Ascending aorta (tissue), 2 donors: ENCODE measurements at regions not wholly inside any gene's neighbourhood (a gene's known extent, or its start where the extent isn't known, plus 50 kb on each side); places are given as distances from the start of the nearest gene placed in this dataset.

Source experiments
- DNase-seq, 2 donors: peaks; one replicate each; pipeline ENCODE4 v3.0.0-alpha.2; 2019; ENCODE audit warnings: low spot score in 2 of 2
- H3K27ac ChIP-seq, 2 donors: fragments of 200-600 bp; sonication (generic); one replicate each; pipeline ENCODE4 v1.5.1; 2016 to 2017; ENCODE audit warnings: mild to moderate bottlenecking in 1 of 2
- H3K27me3 ChIP-seq: fragments of 200-600 bp; sonication (generic); one replicate; pipeline ENCODE4 v1.5.1; 2017
- H3K36me3 ChIP-seq, 2 donors: fragments of 200-600 bp; sonication (generic); one replicate each; pipeline ENCODE4 v1.5.1; 2016
- H3K4me1 ChIP-seq, 2 donors: fragments of 200-600 bp; sonication (generic); one replicate each; pipeline ENCODE4 v1.5.1; 2016 to 2017; ENCODE audit warnings: mild to moderate bottlenecking in 1 of 2
- H3K4me3 ChIP-seq, 2 donors: fragments of 200-600 bp; sonication (generic); one replicate each; pipeline ENCODE4 v1.5.1; 2016 to 2017; ENCODE audit warnings: mild to moderate bottlenecking in 1 of 2
- H3K9me3 ChIP-seq, 2 donors: fragments of 200-600 bp; sonication (generic); one replicate each; pipeline ENCODE4 v1.5.1; 2016
- CTCF ChIP-seq, 3 experiments: fragments of 200-600 bp in 2 of 3; fragments of 450-650 bp in 1 of 3; sonication (generic) in 2 of 3; IDR thresholded peaks; one replicate each; pipeline ENCODE4 v1.5.1; 2016 to 2019; ENCODE audit warnings: antibody characterized with exemption in 3 of 3, mild to moderate bottlenecking in 1 of 3, moderate library complexity in 1 of 3
- intact Hi-C: fragments of 100-400 bp; cut with DNase I; formaldehyde crosslinking; loops from one replicate; pipeline ENCODE4 v1.15.1; 2023

- Histone ChIP-seq H3K4me3 (no peak overlapping the region), H3K36me3 (no peaks in the 10 kb centered on the region), H3K27ac (no peak overlapping the region), H3K9me3 (no peaks in the 10 kb centered on the region), H3K4me1 (no peaks in the 10 kb centered on the region), H3K27me3 (no peaks in the 10 kb centered on the region)
- no peak for DNase-seq
- TF ChIP-seq CTCF (IDR thresholded peaks at IDR 0.05), result no peak
- intact Hi-C loops, result no loop called here
Observed at GRCh38 chr11:36868380-36868779, 270.3 kb upstream of the RAG2 start.

- intact Hi-C loops, result no loop called here
- no peaks in the 10 kb centered on the region for H3K36me3 ChIP-seq
- TF ChIP-seq CTCF (IDR thresholded peaks at IDR 0.05), result no peak
- no peak for DNase-seq
- no peaks in the 10 kb centered on the region for H3K9me3 ChIP-seq
- H3K27ac ChIP-seq, result no peak overlapping the region
- no peaks in the 10 kb centered on the region for H3K4me1 ChIP-seq
- no peak overlapping the region for H3K4me3 ChIP-seq
- H3K27me3 ChIP-seq, result no peaks in the 10 kb centered on the region
Observed at GRCh38 chr11:36865846-36866245, 267.8 kb upstream of the RAG2 start.

- H3K27me3 ChIP-seq, result no peaks in the 10 kb centered on the region
- H3K36me3 ChIP-seq, result no peaks in the 10 kb centered on the region
- intact Hi-C loops, result no loop called here
- H3K4me3 ChIP-seq, result no peak overlapping the region
- H3K9me3 ChIP-seq, result no peaks in the 10 kb centered on the region
- TF ChIP-seq CTCF (IDR thresholded peaks at IDR 0.05), result no peak
- no peaks in the 10 kb centered on the region for H3K4me1 ChIP-seq
- no peak for DNase-seq
- no peak overlapping the region for H3K27ac ChIP-seq
Observed at GRCh38 chr11:36854875-36855274, 256.8 kb upstream of the RAG2 start.

GRCh38 chr11:36848660-36849059 is 250.6 kb upstream of the RAG2 start:
- DNase-seq, result no peak
- Histone ChIP-seq H3K36me3 (no peaks in the 10 kb centered on the region), H3K9me3 (no peaks in the 10 kb centered on the region), H3K4me1 (no peaks in the 10 kb centered on the region), H3K4me3 (no peak overlapping the region), H3K27me3 (no peaks in the 10 kb centered on the region), H3K27ac (no peak overlapping the region)
- intact Hi-C loops, result no loop called here
- no peak for TF ChIP-seq CTCF (IDR thresholded peaks at IDR 0.05)

- H3K4me3 ChIP-seq, result no peak overlapping the region
- no peak overlapping the region for H3K27ac ChIP-seq
- no peak for TF ChIP-seq CTCF (IDR thresholded peaks at IDR 0.05)
- H3K36me3 ChIP-seq, result no peaks in the 10 kb centered on the region
- no peaks in the 10 kb centered on the region for H3K27me3 ChIP-seq
- DNase-seq, result no peak
- H3K9me3 ChIP-seq, result no peaks in the 10 kb centered on the region
- H3K4me1 ChIP-seq, result no peaks in the 10 kb centered on the region
- intact Hi-C loops, result no loop called here
Observed at GRCh38 chr11:36840378-36840777, 242.3 kb upstream of the RAG2 start.

- Histone ChIP-seq H3K27ac (no peak overlapping the region), H3K4me3 (no peak overlapping the region), H3K36me3 (no peaks in the 10 kb centered on the region), H3K4me1 (no peaks in the 10 kb centered on the region), H3K27me3 (no peaks in the 10 kb centered on the region), H3K9me3 (no peaks in the 10 kb centered on the region)
- no peak for DNase-seq
- intact Hi-C loops, result no loop called here
- TF ChIP-seq CTCF (IDR thresholded peaks at IDR 0.05), result no peak
Observed at GRCh38 chr11:36837831-36838437, 239.9 kb upstream of the RAG2 start.
